K562 (cell line): ENCODE measurements at regions not wholly inside any gene's neighbourhood (a gene's known extent, or its start where the extent isn't known, plus 50 kb on each side); places are given as distances from the start of the nearest gene placed in this dataset.
A peak's percentile ranks its signal among the peaks of the same experiment; 100 is the strongest.

Source experiments
- ATAC-seq: fragments of 200-7000 bp; cut with Tn5 transposase; 3 replicates; pipeline ENCODE4 v1.9.1; 2020; ENCODE audit warnings: moderate library complexity
- BruUV-seq: library from RNA; stranded (reverse); fragments of 400-500 nt; replicated peaks from 2 replicates; lab custom pipeline; 2021; lab: Mats Ljungman, UMichigan
- CTCF ChIA-PET: fragments of 300-600 bp; formaldehyde crosslinking; extraction: SDS; loops from one replicate; lab custom pipeline; 2021; ENCODE audit warnings: low intra/inter-chr PET ratio; lab: Yijun Ruan, JAX
- POLR2A ChIA-PET: fragments of 300-600, 350-650 bp; sonication (Branson Sonifier 250); formaldehyde crosslinking; extraction: SDS; loops from one replicate; lab custom pipeline; 2021; ENCODE audit warnings: antibody characterized with exemption, inconsistent platforms; lab: Yijun Ruan, JAX
- DNase-seq, 4 experiments: peaks; one replicate each; pipeline versions ENCODE4 v3.0.0 to v3.0.0-alpha.2; 2011 to 2018; ENCODE audit warnings: low spot score in 3 of 4, mixed read lengths in 3 of 4; ENCODE audit errors: extremely low read depth in 1 of 4
- FAIRE-seq: peaks from 2 replicates; lab custom pipeline; 2011; peaks lifted over from hg19 to GRCh38; lab: Jason Lieb, UNC
- H2AFZ ChIP-seq: 2 replicates; pipeline ENCODE4 v1.6.0; 2011; ENCODE audit warnings: low read depth, low read length, control low read depth, inconsistent platforms
- H3K27ac ChIP-seq: fragments of 200-600 bp; 3 replicates; pipeline ENCODE4 v1.8.0; 2011; ENCODE audit warnings: low read depth, mild to moderate bottlenecking, control low read depth, inconsistent platforms, low read length, moderate library complexity, mixed read lengths; ENCODE audit errors: extremely low read depth
- H3K27me3 ChIP-seq, 2 experiments: fragments of 300-600 bp in 1 of 2; 2 replicates in 1 of 2; 3 replicates in 1 of 2; pipeline versions ENCODE4 v1.6.0 to v1.8.0; 2011; ENCODE audit warnings: inconsistent platforms in 2 of 2, low read length in 2 of 2, mild to moderate bottlenecking in 1 of 2, mixed read lengths in 1 of 2, moderate library complexity in 1 of 2; ENCODE audit not compliant: control insufficient read depth in 2 of 2, insufficient read depth in 2 of 2
- H3K36me3 ChIP-seq: fragments of 300-600 bp; 3 replicates; pipeline ENCODE4 v1.8.0; 2011; ENCODE audit warnings: mild to moderate bottlenecking, low read length, inconsistent platforms; ENCODE audit not compliant: control insufficient read depth, insufficient read depth
- H3K4me1 ChIP-seq, 2 experiments: fragments of 200-600 bp in 1 of 2; replicated peaks in 1 of 2; 2 replicates in 1 of 2; 3 replicates in 1 of 2; pipeline versions ENCODE4 v1.5.1 to v1.8.0; 2011; ENCODE audit warnings: inconsistent platforms in 2 of 2, low read length in 2 of 2, mild to moderate bottlenecking in 1 of 2, mixed read lengths in 1 of 2, moderate library complexity in 1 of 2; ENCODE audit not compliant: control insufficient read depth in 2 of 2, insufficient read depth in 2 of 2
- H3K4me2 ChIP-seq: 2 replicates; pipeline ENCODE4 v1.6.1; 2011; ENCODE audit warnings: low read length, control low read depth, inconsistent platforms, mixed read lengths; ENCODE audit not compliant: insufficient read depth
- H3K4me3 ChIP-seq: fragments of 200-600 bp; sonication (generic), shearing (Covaris generic); 2 replicates; pipeline ENCODE4 v1.5.1; 2016; ENCODE audit warnings: control low read depth, inconsistent platforms
- H3K79me2 ChIP-seq: fragments of 200-600 bp; 3 replicates; pipeline ENCODE4 v1.8.0; 2011; ENCODE audit warnings: low read length, inconsistent platforms; ENCODE audit not compliant: control insufficient read depth, insufficient read depth
- H3K9ac ChIP-seq, 2 experiments: 2 replicates each; pipeline versions ENCODE4 v1.6.0 to v1.6.1; 2011; ENCODE audit warnings: low read depth in 2 of 2, low read length in 2 of 2, control low read depth in 1 of 2, inconsistent platforms in 1 of 2, mild to moderate bottlenecking in 1 of 2, mixed read lengths in 1 of 2; ENCODE audit not compliant: insufficient read depth in 1 of 2
- H3K9me1 ChIP-seq: one replicate; pipeline ENCODE4 v1.6.0; 2011; ENCODE audit warnings: inconsistent platforms, mild to moderate bottlenecking, low read length, moderate library complexity; ENCODE audit not compliant: control insufficient read depth, insufficient read depth
- H3K9me3 ChIP-seq: replicated peaks from 2 replicates; pipeline ENCODE4 v1.5.1; 2011; ENCODE audit warnings: low read depth, low read length, inconsistent platforms; ENCODE audit not compliant: control insufficient read depth, insufficient read depth
- H4K20me1 ChIP-seq: replicated peaks from 2 replicates; pipeline ENCODE4 v1.6.1; 2011; ENCODE audit warnings: low read length, inconsistent platforms, mixed read lengths; ENCODE audit not compliant: control insufficient read depth, insufficient read depth
- HMGN3 ChIP-seq: IDR thresholded peaks from 2 replicates; pipeline ENCODE4 v1.6.1; 2011; ENCODE audit warnings: borderline replicate concordance, low read depth, mild to moderate bottlenecking, mixed read lengths, low read length; ENCODE audit not compliant: insufficient read length; ENCODE audit errors: extremely low read depth
- ZNF316 ChIP-seq: fragments of 450-650 bp; IDR thresholded peaks from 2 replicates; pipeline ENCODE4 v1.6.1; 2016
- ZNF395 ChIP-seq: fragments of 200-800 bp; sonication (Bioruptor generic); IDR thresholded peaks from 2 replicates; pipeline ENCODE4 v1.6.1; 2017; ENCODE audit warnings: missing genetic modification characterization, missing compliant biosample characterization
- in situ Hi-C: fragments of 300-500 bp; cut with MboI; formaldehyde crosslinking; loops from 4 replicates; pipeline ENCODE4 v1.15.0; 2018; ENCODE audit warnings: inconsistent platforms, mixed read lengths
- intact Hi-C: fragments of 100-400 bp; cut with micrococcal nuclease; formaldehyde crosslinking; loops from 2 replicates; pipeline ENCODE4 v1.14.2; 2022
- TF ChIP-seq, protein P1 (sequence below), 2 experiments: IDR thresholded peaks; 2 replicates each; pipeline ENCODE4 v1.6.1; 2012; ENCODE audit warnings: improper control_type of control experiment in 2 of 2, low read depth in 2 of 2, low read length in 2 of 2, borderline replicate concordance in 1 of 2

- TF ChIP-seq ZNF316 (peak; percentile 89), HMGN3 (no peak)
Observed at GRCh38 chr5:13211064-13211463, 733.4 kb downstream of the DNAH5 start (continued).

GRCh38 chr5:13207112-13207511 lies 737.4 kb downstream of the DNAH5 start:
- in situ Hi-C loops (no loop called here), intact Hi-C loops (no loop called here)
- H3K27me3 ChIP-seq, result no peaks in the 10 kb centered on the region
- no peaks in the 10 kb centered on the region for H4K20me1 ChIP-seq
- H3K36me3 ChIP-seq, result no peaks in the 10 kb centered on the region
- H2AFZ ChIP-seq, result no peak overlapping the region
- no peaks in the 10 kb centered on the region for H3K79me2 ChIP-seq
- BruUV-seq, result no TSS peak
- H3K4me1 ChIP-seq, result no peaks in the 10 kb centered on the region
- no peaks in the 10 kb centered on the region for H3K9me1 ChIP-seq
- H3K9me3 ChIP-seq, result no peaks in the 10 kb centered on the region
- ChIA-PET CTCF (no interaction called here), POLR2A (no interaction called here)
- no peak overlapping the region for H3K9ac ChIP-seq
- FAIRE-seq (no peak), ATAC-seq (no peak), DNase-seq (no peak)
- no peak overlapping the region for H3K4me3 ChIP-seq
- no peak overlapping the region for H3K4me2 ChIP-seq
- no peak overlapping the region for H3K27ac ChIP-seq
- TF ChIP-seq, protein P1, sequence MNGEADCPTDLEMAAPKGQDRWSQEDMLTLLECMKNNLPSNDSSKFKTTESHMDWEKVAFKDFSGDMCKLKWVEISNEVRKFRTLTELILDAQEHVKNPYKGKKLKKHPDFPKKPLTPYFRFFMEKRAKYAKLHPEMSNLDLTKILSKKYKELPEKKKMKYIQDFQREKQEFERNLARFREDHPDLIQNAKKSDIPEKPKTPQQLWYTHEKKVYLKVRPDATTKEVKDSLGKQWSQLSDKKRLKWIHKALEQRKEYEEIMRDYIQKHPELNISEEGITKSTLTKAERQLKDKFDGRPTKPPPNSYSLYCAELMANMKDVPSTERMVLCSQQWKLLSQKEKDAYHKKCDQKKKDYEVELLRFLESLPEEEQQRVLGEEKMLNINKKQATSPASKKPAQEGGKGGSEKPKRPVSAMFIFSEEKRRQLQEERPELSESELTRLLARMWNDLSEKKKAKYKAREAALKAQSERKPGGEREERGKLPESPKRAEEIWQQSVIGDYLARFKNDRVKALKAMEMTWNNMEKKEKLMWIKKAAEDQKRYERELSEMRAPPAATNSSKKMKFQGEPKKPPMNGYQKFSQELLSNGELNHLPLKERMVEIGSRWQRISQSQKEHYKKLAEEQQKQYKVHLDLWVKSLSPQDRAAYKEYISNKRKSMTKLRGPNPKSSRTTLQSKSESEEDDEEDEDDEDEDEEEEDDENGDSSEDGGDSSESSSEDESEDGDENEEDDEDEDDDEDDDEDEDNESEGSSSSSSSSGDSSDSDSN (IDR thresholded peaks at IDR 0.05; ENCODE audit: borderline replicate concordance in 1 of 2, low read depth in 2 of 2, low read length in 2 of 2), result no peak
- no peak for TF ChIP-seq ZNF395 (CRISPR knock-in tag)
- TF ChIP-seq, all 486 proteins: peak for 0
